CD4-positive, CD25-positive, alpha-beta regulatory T cell (primary cell): ENCODE measurements at regions not wholly inside any gene's neighbourhood (a gene's known extent, or its start where the extent isn't known, plus 50 kb on each side); places are given as distances from the start of the nearest gene placed in this dataset.

Experiments
- ATAC-seq, 2 donors: fragments of 150-1000 bp; cut with Tn5 transposase; one replicate each; pipeline ENCODE4 v1.10.0; 2021; ENCODE audit warnings: low read depth in 2 of 2, moderate number of reproducible peaks in 2 of 2, moderate library complexity in 1 of 2
- DNase-seq, 3 donors: peaks; one replicate each; pipeline versions ENCODE4 v3.0.0 to v3.0.0-alpha.2; 2012 to 2022; ENCODE audit warnings: mixed read lengths in 1 of 3
- H3K27ac ChIP-seq: one replicate; pipeline ENCODE4 v1.7.0; 2013; ENCODE audit warnings: mild to moderate bottlenecking, low read length; ENCODE audit not compliant: insufficient read depth, poor library complexity, severe bottlenecking
- H3K27me3 ChIP-seq: one replicate; pipeline ENCODE4 v1.7.0; 2013; ENCODE audit warnings: low read length; ENCODE audit not compliant: control insufficient read depth, insufficient read depth
- H3K36me3 ChIP-seq: one replicate; pipeline ENCODE4 v1.7.0; 2013; ENCODE audit warnings: mild to moderate bottlenecking, low read length, moderate library complexity; ENCODE audit not compliant: control insufficient read depth, insufficient read depth
- H3K4me1 ChIP-seq: 2 replicates; pipeline ENCODE4 v1.7.0; 2013; ENCODE audit warnings: mild to moderate bottlenecking, low read length; ENCODE audit not compliant: insufficient read depth, control insufficient read depth, poor library complexity, severe bottlenecking
- H3K4me3 ChIP-seq: one replicate; pipeline ENCODE4 v1.7.0; 2013; ENCODE audit warnings: low read depth, mild to moderate bottlenecking, low read length, moderate library complexity
- H3K9me3 ChIP-seq, 2 experiments: 1 replicate in 1 of 2; 2 replicates in 1 of 2; pipeline ENCODE4 v1.7.0; 2013; ENCODE audit warnings: low read length in 2 of 2, mild to moderate bottlenecking in 1 of 2, moderate library complexity in 1 of 2; ENCODE audit not compliant: control insufficient read depth in 2 of 2
- H3K27ac Mint-ChIP-seq, 3 donors: one replicate each; pipeline ENCODE4 v1.8.0; 2020 to 2022; ENCODE audit warnings: mild to moderate bottlenecking in 3 of 3, mixed read lengths in 3 of 3, moderate library complexity in 2 of 3
- H3K27me3 Mint-ChIP-seq: one replicate; pipeline ENCODE4 v1.8.0; 2022; ENCODE audit warnings: mild to moderate bottlenecking, mixed read lengths
- H3K36me3 Mint-ChIP-seq: one replicate; pipeline ENCODE4 v1.8.0; 2020; ENCODE audit warnings: mixed read lengths
- H3K4me1 Mint-ChIP-seq, 4 donors: one replicate each; pipeline ENCODE4 v1.8.0; 2020 to 2022; ENCODE audit warnings: mixed read lengths in 4 of 4, mild to moderate bottlenecking in 1 of 4
- H3K4me3 Mint-ChIP-seq, 4 donors: one replicate each; pipeline ENCODE4 v1.8.0; 2020 to 2022; ENCODE audit warnings: mild to moderate bottlenecking in 4 of 4, mixed read lengths in 4 of 4, moderate library complexity in 3 of 4
- H3K9me3 Mint-ChIP-seq, 7 donors: one replicate each; pipeline ENCODE4 v1.8.0; 2020 to 2022; ENCODE audit warnings: mixed read lengths in 7 of 7, mild to moderate bottlenecking in 3 of 7, moderate library complexity in 2 of 7

- Histone ChIP-seq H3K9me3 (no peaks in the 10 kb centered on the region), H3K36me3 (no peaks in the 10 kb centered on the region), H3K4me1 (no peaks in the 10 kb centered on the region), H3K27me3 (peaks cover 3% of the 10 kb centered on the region), H3K4me3 (no peak overlapping the region), H3K27ac (no peak overlapping the region)
- Mint-ChIP-seq H3K27me3 (peaks cover 9% of the 10 kb centered on the region), H3K27ac (no peak overlapping the region), H3K4me1 (no peaks in the 10 kb centered on the region), H3K36me3 (no peaks in the 10 kb centered on the region), H3K9me3 (peaks cover 0 to 3% (median 0%) of the 10 kb centered on the region in 7 donors), H3K4me3 (no peak overlapping the region)
- ATAC-seq (no peak), DNase-seq (no peak)
Observed at GRCh38 chr1:18535391-18536210, 54.9 kb downstream of the KLHDC7A start.

GRCh38 chr1:18536356-18536755 lies 55.6 kb downstream of the KLHDC7A start:
- ATAC-seq (no peak), DNase-seq (no peak)
- Histone ChIP-seq H3K9me3 (no peaks in the 10 kb centered on the region), H3K4me1 (no peaks in the 10 kb centered on the region), H3K27me3 (peaks cover 3% of the 10 kb centered on the region), H3K27ac (no peak overlapping the region), H3K4me3 (no peak overlapping the region), H3K36me3 (no peaks in the 10 kb centered on the region)
- Mint-ChIP-seq H3K27ac (no peak overlapping the region), H3K4me3 (no peak overlapping the region), H3K9me3 (peaks cover 0 to 2% (median 0%) of the 10 kb centered on the region in 7 donors), H3K27me3 (peaks cover 9% of the 10 kb centered on the region), H3K36me3 (no peaks in the 10 kb centered on the region), H3K4me1 (no peaks in the 10 kb centered on the region)

- peaks cover 12% of the 10 kb centered on the region for H3K27me3 Mint-ChIP-seq
- no peak overlapping the region for H3K4me3 Mint-ChIP-seq
- no peaks in the 10 kb centered on the region for H3K4me1 Mint-ChIP-seq
- Histone ChIP-seq H3K27ac (no peak overlapping the region), H3K9me3 (no peaks in the 10 kb centered on the region), H3K36me3 (no peaks in the 10 kb centered on the region), H3K4me1 (no peaks in the 10 kb centered on the region), H3K4me3 (no peak overlapping the region), H3K27me3 (peaks cover 3% of the 10 kb centered on the region)
- H3K27ac Mint-ChIP-seq: no peak overlapping the region
- no peaks in the 10 kb centered on the region for H3K36me3 Mint-ChIP-seq
- peaks cover 0 to 1% (median 0%) of the 10 kb centered on the region in 7 donors for H3K9me3 Mint-ChIP-seq
- DNase-seq (no peak), ATAC-seq (no peak)
Observed at GRCh38 chr1:18536915-18537314, 56.2 kb downstream of the KLHDC7A start.

DNA sequence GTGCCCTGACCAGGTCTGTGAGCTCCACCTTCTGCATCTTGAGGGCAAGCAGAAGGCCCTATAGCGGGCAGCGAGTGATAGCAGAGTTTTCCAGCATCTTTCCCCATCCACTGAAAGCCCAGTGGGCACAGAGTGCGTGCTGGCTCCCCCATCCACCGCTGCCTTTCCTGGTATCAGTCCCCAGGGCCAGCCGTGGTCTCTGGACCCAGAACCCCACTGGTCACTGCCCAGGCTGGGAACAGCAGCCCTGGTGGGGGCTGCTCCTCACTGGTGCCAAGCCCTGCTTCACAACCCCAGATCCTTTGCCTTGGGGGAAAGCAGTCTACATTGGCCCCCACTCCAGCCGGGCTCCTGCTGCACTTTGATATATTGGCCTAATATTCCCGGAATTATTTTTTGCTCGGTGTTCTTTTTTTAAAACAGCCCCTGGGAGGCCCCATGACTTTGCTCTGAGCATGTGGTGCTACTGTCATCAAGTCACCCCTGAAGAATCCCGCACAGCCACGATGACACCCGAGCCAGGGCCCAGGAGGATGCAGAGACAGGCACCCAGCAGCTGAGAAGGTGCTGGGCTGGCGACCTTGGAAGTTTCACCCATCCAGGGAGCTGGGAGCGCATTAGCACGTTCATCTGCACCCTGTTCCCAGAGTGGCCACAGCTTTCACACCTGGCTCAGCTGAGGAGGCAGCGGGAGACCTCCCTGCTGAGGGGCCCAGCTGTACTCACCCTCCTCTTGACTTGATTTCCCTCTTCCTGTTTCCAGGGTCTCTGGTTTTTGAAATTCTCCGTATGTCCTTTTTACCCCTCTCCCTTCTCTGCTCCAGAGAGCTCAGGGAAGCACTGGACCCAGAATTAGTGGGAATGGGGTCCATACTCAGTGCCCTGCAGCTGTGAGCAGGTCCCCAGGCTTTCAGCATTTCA lies 56.9 kb downstream of the KLHDC7A start:
- H3K9me3 Mint-ChIP-seq: peaks cover 0 to 4% (median 0%) of the 10 kb centered on the region in 7 donors
- H3K27me3 Mint-ChIP-seq: peaks cover 16% of the 10 kb centered on the region

DNA sequence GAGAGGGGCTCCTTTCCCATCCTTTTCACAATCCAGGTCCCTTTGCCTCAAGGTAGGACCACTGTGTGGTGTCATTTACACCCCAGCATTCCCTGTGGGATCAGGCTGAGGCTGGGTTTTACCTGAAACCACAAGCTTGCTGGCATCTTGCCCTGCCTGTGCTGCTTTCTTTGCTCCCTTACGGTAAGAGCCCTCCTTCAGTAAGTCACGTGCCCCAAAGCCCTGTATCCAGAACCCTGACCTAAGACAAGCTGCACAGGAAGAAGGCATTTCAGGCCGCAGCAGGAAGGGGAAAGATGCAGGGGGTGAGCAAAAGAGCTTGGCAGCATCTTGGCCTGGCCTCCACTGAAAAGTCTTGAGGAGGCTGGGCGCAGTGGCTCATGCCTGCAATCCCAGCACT lies 58.4 kb downstream of the KLHDC7A start:
- ATAC-seq (no peak), DNase-seq (no peak)
- Histone ChIP-seq H3K4me1 (no peaks in the 10 kb centered on the region), H3K36me3 (no peaks in the 10 kb centered on the region), H3K9me3 (no peaks in the 10 kb centered on the region), H3K27ac (no peak overlapping the region), H3K4me3 (no peak overlapping the region), H3K27me3 (peaks cover 3% of the 10 kb centered on the region)
- no peak overlapping the region for H3K4me3 Mint-ChIP-seq
- no peaks in the 10 kb centered on the region for H3K36me3 Mint-ChIP-seq
- no peak overlapping the region for H3K27ac Mint-ChIP-seq
- H3K4me1 Mint-ChIP-seq: no peaks in the 10 kb centered on the region
- peaks cover 0 to 8% (median 0%) of the 10 kb centered on the region in 7 donors for H3K9me3 Mint-ChIP-seq
- peaks cover 16% of the 10 kb centered on the region for H3K27me3 Mint-ChIP-seq

More for the DNA sequence above, 56.9 kb downstream of the KLHDC7A start:
- H3K36me3 ChIP-seq: no peaks in the 10 kb centered on the region
- H3K9me3 ChIP-seq: no peaks in the 10 kb centered on the region
- H3K27ac Mint-ChIP-seq: peak overlapping the region in 1 of 3 donors; percentile 36
- H3K4me1 ChIP-seq: no peaks in the 10 kb centered on the region
- no peak overlapping the region for H3K4me3 Mint-ChIP-seq
- no peaks in the 10 kb centered on the region for H3K4me1 Mint-ChIP-seq
- no peak overlapping the region for H3K4me3 ChIP-seq
- H3K36me3 Mint-ChIP-seq: no peaks in the 10 kb centered on the region
- no peak for DNase-seq
- no peak overlapping the region for H3K27ac ChIP-seq
- ATAC-seq: no peak
- H3K27me3 ChIP-seq: peaks cover 3% of the 10 kb centered on the region

DNA sequence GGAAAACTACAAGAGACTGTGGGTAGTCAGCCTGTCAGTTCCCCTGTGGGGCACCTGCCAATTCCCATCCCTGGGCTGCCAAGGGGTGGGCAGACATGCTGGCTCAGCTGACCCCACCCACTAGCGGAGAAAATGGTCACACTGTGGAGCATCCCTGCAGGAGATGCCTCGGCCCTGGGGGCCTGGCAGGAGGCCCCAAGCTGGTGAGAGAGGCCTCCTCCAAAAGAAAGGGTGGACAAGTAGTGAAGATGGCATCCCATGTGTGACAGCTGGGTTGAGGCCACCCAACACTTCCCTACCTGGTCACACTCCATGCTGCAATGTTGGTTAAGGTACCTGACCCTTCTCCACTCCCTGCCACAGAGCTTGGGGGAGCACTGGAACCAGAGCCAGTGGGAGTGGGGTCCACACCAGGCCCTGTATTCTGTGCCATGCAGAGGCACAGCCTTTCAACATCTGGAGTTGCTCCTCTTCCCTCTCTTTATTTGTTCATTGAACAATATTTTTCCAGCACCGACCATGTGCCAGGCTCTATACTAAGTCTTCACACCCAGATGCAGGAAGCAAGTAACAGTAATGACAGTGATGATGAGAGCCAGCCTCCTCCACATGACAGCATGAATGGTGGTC lies 59.5 kb downstream of the KLHDC7A start:
- no peak overlapping the region for H3K4me3 ChIP-seq
- peaks cover 5% of the 10 kb centered on the region for H3K27me3 ChIP-seq
- DNase-seq (no peak), ATAC-seq (no peak)
- Mint-ChIP-seq H3K4me1 (no peaks in the 10 kb centered on the region), H3K4me3 (no peak overlapping the region), H3K27ac (no peak overlapping the region), H3K36me3 (no peaks in the 10 kb centered on the region), H3K27me3 (peaks cover 21% of the 10 kb centered on the region), H3K9me3 (peaks cover 0 to 8% (median 0%) of the 10 kb centered on the region in 7 donors)
- no peaks in the 10 kb centered on the region for H3K36me3 ChIP-seq
- no peaks in the 10 kb centered on the region for H3K9me3 ChIP-seq
- no peaks in the 10 kb centered on the region for H3K4me1 ChIP-seq
- H3K27ac ChIP-seq: no peak overlapping the region

DNA sequence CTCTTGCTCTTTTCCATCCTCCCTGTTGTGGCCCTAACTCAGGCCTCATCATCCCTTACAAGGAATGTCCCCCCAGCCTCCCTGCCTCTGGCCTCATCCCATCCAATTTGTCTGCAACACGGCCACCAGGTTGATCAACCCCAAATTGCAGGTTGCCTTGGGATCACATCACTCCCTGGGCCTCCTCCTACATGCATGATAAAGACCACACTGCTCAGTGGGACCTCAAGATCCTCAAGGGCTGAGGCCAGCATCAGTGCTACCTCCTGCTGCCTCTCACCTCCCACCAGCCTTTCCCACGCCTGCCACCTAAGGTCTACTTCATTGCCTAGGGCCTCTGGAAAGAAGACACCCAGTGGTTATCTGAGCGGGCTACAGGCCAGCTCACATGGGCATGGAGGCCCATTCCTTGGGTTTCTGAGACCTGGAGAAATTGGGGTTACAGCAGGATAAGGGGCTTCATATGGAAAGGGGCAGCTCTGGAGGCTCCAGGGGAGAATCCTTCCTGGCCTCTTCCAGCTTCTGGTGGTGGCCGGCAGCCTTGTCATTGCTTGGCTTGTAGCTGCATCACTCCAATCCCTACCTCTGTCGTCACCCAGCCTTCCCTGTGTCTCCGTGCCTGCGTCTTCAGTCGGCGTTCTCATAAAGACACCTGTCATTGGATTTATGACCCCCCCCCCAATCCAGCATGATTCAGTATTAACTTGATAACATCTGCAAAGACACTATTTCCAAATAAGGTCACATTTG lies 60.5 kb downstream of the KLHDC7A start:
- DNase-seq: no peak
- Mint-ChIP-seq H3K27me3 (peaks cover 21% of the 10 kb centered on the region), H3K9me3 (peaks cover 0 to 8% (median 0%) of the 10 kb centered on the region in 7 donors), H3K4me1 (no peaks in the 10 kb centered on the region), H3K36me3 (no peaks in the 10 kb centered on the region), H3K27ac (no peak overlapping the region), H3K4me3 (no peak overlapping the region)
- H3K27me3 ChIP-seq: peaks cover 5% of the 10 kb centered on the region
- H3K4me3 ChIP-seq: no peak overlapping the region
- H3K9me3 ChIP-seq: no peaks in the 10 kb centered on the region
- no peak overlapping the region for H3K27ac ChIP-seq
- H3K4me1 ChIP-seq: no peaks in the 10 kb centered on the region
- H3K36me3 ChIP-seq: no peaks in the 10 kb centered on the region
- ATAC-seq: no peak
